ENCODE measurements at regions not wholly inside any gene's neighbourhood (a gene's known extent, or its start where the extent isn't known, plus 50 kb on each side); places are given as distances from the start of the nearest gene placed in this dataset.

GRCh38 chr17:74002241-74002640 is 201.2 kb upstream of the RPL38 start:
- Histone ChIP-seq H3K27me3 (no peaks in the 10 kb centered on the region), H3K4me1 (peaks cover 4% of the 10 kb centered on the region), H3K4me3 (no peak overlapping the region), H3K36me3 (ENCODE audit: low read depth, missing control alignments) (no peaks in the 10 kb centered on the region), H3K27ac (no peak overlapping the region), H3K9me3 (no peaks in the 10 kb centered on the region)
- TF ChIP-seq POLR2A (IDR thresholded peaks at IDR 0.05) (no peak), CTCF (IDR thresholded peaks at IDR 0.05) (no peak)
- WGBS, 2 donors = 89 to 95% methylated on average over 1 to 5 of the region's 5 CpGs
- no peak for DNase-seq
- intact Hi-C loops (cut with DNase I; ENCODE audit: low total_unique reads) = no loop called here

DNA sequence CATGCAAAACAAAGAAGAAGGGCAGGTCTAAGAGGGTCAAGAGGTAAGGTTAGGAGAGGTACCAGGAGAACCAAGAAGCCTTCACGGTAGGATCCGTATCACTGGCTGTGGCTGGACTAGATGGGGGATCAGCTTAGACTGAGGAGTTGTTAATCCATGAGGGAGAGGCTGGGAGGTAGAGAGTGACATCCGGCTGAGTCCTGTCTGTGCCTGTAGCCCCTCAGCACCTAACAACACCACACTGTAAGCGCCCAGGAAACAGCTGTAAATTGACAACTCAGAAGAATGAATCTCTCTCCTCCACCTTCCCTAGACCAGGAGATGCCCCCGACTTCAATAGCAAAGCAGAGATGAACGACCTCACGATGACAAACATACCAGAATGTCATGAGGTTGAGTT is 199.4 kb upstream of the RPL38 start:
- Histone ChIP-seq H3K27me3 (no peaks in the 10 kb centered on the region), H3K9me3 (no peaks in the 10 kb centered on the region), H3K27ac (no peak overlapping the region), H3K36me3 (ENCODE audit: low read depth, missing control alignments) (no peaks in the 10 kb centered on the region), H3K4me1 (no peaks in the 10 kb centered on the region), H3K4me3 (no peak overlapping the region)
- intact Hi-C loops (cut with DNase I; ENCODE audit: low total_unique reads) = no loop called here
- no peak for TF ChIP-seq CTCF (IDR thresholded peaks at IDR 0.05)
- no peak for TF ChIP-seq POLR2A (IDR thresholded peaks at IDR 0.05)
- WGBS, 2 donors = 76 to 79% methylated on average over 7 of the region's 7 CpGs
- no peak for DNase-seq

GRCh38 chr17:74005790-74006189 is 197.7 kb upstream of the RPL38 start:
- TF ChIP-seq POLR2A (IDR thresholded peaks at IDR 0.05) (no peak), CTCF (IDR thresholded peaks at IDR 0.05) (no peak)
- H3K27ac ChIP-seq = no peak overlapping the region
- 70 to 71% methylated on average over 9 of the region's 9 CpGs for WGBS, 2 donors
- no peaks in the 10 kb centered on the region for H3K4me1 ChIP-seq
- no peaks in the 10 kb centered on the region for H3K9me3 ChIP-seq
- no peak for DNase-seq
- intact Hi-C loops (cut with DNase I; ENCODE audit: low total_unique reads) = no loop called here
- H3K36me3 ChIP-seq (ENCODE audit: low read depth, missing control alignments) = no peaks in the 10 kb centered on the region
- no peaks in the 10 kb centered on the region for H3K27me3 ChIP-seq
- no peak overlapping the region for H3K4me3 ChIP-seq

DNA sequence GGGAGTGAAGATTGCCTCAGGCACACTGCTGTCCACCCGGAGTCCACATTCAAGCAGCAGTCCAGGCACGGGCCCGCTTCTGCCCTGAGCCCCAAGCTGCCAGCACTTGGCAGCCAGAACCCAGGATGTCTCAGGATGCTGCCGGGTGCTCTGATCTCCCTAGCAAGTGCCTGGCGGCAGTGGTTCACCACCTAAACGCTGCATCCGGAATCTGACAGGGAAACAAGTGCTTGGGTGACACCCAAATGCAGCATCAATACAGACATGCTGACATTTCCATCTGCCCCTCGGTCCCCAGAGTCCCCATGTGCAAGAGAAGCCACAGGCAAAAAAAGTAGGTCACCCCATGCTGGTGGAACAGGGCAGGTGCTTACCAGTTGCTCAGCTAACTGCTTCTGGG is 197.1 kb upstream of the RPL38 start:
- WGBS, 2 donors = 94 to 100% methylated on average over 5 to 8 of the region's 8 CpGs
- Histone ChIP-seq H3K4me1 (no peaks in the 10 kb centered on the region), H3K4me3 (no peak overlapping the region), H3K27ac (no peak overlapping the region), H3K27me3 (no peaks in the 10 kb centered on the region), H3K9me3 (no peaks in the 10 kb centered on the region), H3K36me3 (ENCODE audit: low read depth, missing control alignments) (no peaks in the 10 kb centered on the region)
- intact Hi-C loops (cut with DNase I; ENCODE audit: low total_unique reads) = no loop called here
- DNase-seq = no peak
- TF ChIP-seq POLR2A (IDR thresholded peaks at IDR 0.05) = no peak
- TF ChIP-seq CTCF (IDR thresholded peaks at IDR 0.05) = no peak

GRCh38 chr17:74008196-74008595 is 195.3 kb upstream of the RPL38 start:
- Histone ChIP-seq H3K9me3 (no peaks in the 10 kb centered on the region), H3K4me3 (no peak overlapping the region), H3K4me1 (no peaks in the 10 kb centered on the region), H3K27ac (no peak overlapping the region), H3K27me3 (no peaks in the 10 kb centered on the region), H3K36me3 (ENCODE audit: low read depth, missing control alignments) (no peaks in the 10 kb centered on the region)
- DNase-seq = no peak
- TF ChIP-seq CTCF (IDR thresholded peaks at IDR 0.05) (peak in 1 of 3 experiments; percentile 8), POLR2A (IDR thresholded peaks at IDR 0.05) (no peak)
- intact Hi-C loops (cut with DNase I; ENCODE audit: low total_unique reads) = no loop called here
- 48 to 49% methylated on average over 10 of the region's 10 CpGs for WGBS, 2 donors

All from testis (tissue), 2 donors.